CD4-positive, alpha-beta T cell treated with Interleukin-17A for 4 hours (primary cell): ENCODE measurements at regions not wholly inside any gene's neighbourhood (a gene's known extent, or its start where the extent isn't known, plus 50 kb on each side); places are given as distances from the start of the nearest gene placed in this dataset.

Experiments used
- DNase-seq: peaks from one replicate; pipeline ENCODE4 v3.0.0-alpha.2; 2020; ENCODE audit warnings: mixed read lengths

- no peak for DNase-seq
Measured at GRCh38 chr17:77879226-77879895, 79.1 kb upstream of the TNRC6C start.

GRCh38 chr17:77879896-77880280 is 78.6 kb upstream of the TNRC6C start:
- DNase-seq = no peak

GRCh38 chr17:77880711-77881450 is 77.6 kb upstream of the TNRC6C start:
- DNase-seq = peak; percentile 35

DNA sequence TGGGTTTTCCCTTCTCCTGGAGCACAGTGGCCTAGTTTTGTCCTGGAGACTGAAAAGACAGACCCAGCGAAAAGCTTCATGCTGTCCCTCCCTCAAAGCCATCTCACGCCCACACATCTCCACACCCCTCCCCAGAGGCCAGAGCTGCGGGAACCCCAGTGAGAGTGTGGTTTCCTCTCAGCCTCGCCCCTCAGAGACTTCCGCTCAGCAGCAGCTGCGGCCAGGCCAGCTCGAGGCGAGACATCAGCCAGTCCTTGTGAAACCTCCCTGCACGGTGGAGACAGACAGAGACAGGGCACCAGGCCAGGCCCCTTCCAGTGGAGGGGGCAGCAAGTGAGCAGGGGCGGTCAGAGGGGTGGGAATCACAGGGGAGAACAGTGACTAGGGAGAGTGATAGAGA is 77.0 kb upstream of the TNRC6C start:
- DNase-seq = peak; percentile 78

- no peak for DNase-seq
Measured at GRCh38 chr17:77882040-77882439, 76.5 kb upstream of the TNRC6C start.

- DNase-seq = peak; percentile 79
Measured at GRCh38 chr17:77882481-77883212, 75.9 kb upstream of the TNRC6C start.

DNA sequence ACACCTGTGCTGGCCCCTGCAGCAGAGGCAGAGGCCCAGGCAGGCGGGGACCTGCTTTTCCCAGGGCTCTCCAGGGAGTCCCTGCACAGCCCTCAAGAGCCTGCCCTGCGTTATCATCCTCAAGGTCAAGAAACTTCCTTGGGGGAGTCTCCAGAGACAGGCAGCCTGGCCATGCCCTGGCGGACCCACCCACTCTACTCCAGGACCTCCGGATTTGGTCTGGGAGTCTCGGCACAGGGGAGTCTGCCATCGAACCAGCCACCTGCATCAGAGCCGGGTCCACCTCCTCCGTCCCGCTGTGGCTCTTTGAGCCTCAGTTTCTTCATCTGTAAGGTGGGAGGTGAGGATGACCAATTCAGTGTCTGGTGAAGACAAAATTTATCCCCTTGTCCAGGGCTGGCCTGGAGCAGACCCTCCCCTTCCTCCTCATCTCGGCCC is 75.3 kb upstream of the TNRC6C start:
- no peak for DNase-seq

GRCh38 chr17:77884019-77884418 is 74.5 kb upstream of the TNRC6C start:
- DNase-seq = peak; percentile 57

DNA sequence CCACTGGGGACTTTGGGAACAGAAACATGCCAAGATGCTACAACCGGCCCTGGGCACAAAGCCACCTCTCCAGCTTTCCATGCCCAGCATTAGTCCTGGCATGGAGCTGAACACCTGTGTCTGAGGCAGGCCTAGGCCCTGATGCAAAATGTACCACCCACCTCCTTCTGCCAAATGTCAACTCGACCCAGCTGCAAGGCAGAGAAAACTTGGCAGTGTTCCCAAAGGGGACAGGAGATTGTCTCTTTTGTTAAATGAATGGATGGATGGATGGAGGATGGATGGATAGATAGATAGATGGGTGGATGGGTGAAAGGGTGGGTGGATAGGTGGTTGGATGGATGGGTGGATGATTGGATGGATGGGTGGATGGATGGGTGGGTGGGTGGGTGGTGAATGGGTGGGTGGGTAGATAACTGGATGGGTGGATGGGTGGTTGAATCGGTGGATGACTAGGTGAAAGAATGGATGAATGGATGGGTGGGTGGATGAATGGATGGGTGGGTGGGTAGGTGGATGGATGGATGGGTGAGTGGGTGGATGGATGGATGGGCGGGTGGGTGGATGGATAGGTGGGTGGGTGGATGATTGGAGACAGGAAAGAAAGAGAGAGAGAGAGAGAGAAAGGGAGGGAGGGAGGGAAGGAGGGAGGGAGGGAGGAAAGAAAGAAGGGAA is 73.4 kb upstream of the TNRC6C start:
- no peak for DNase-seq

GRCh38 chr17:77885678-77886386 is 72.7 kb upstream of the TNRC6C start:
- DNase-seq = no peak

DNA sequence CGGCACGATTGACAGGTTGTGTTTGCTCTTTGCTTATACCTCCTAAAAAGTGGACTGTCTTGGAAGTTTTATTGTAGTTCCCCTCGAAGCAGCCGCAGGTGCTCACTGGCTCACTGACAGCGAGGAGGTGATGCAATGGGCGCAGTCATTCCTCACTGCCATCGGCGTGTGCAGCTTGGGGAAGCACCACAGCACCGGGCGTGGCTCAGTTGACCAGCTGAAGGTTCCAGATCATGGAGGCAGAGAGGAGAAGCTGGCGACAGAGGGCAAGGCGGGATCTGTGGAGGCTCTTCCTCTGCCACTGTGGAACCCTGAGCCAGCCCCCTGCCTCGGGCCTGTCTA is 72.1 kb upstream of the TNRC6C start:
- DNase-seq = no peak

DNA sequence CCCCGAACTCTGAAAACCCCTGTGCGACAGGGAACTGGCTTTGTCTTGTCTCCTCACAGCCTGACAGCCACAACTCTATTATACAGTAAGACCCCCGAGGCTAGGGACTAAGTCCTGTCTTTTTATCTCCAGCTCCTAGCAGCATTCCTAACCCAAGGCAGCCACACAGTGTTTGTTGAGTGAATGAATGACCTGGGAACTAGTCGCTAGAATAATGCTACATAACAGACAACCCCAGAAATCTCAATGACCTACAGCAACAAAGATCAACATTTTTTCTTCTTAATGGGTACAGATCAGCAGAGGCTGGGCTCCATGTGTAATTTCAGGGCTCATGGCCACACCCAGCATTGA is 71.4 kb upstream of the TNRC6C start:
- no peak for DNase-seq

GRCh38 chr17:77887464-77888241 is 70.8 kb upstream of the TNRC6C start:
- peak; percentile 89 for DNase-seq

DNA sequence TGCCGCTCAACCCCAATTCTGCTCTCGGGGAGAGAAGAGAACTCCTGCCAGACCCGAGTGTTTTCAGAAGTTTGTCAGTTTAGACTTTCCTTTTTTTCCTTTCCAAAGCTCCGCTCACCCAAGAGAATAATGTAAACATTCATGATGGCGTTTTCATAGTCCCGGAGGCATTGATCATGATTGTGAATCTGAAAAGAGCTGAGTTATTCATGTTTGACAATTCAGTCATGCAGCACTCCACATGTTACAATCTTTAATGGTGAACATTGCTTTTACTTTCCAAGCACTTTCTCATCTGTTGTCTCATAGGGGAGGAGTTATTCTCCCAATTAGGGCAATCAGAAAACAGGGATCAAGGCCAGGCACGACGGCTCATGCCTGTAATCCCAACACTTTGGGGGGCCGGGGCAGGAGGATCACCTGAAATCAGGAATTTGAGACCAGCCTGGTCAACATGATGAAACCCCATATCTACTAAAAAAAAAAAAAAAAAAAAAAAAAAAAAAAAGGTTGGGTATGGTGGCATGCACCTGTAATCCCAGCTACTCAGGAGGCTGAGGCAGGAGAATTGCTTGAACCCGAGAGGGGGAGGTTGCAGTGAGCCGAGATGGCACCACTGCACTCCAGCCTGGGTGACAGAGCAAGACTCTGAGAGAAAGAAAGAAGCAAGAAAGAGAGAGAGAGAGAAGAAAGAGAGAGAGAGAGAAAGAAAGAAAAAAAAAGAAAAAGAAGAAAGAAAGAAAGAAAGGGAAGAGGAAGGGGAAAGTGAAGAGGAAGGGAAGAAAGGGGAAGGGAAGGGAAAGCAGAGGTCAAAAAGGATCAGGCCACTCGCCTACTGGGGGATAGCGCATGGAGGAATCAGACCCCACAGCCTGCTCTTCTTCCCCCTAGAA is 70.0 kb upstream of the TNRC6C start:
- DNase-seq = no peak

DNA sequence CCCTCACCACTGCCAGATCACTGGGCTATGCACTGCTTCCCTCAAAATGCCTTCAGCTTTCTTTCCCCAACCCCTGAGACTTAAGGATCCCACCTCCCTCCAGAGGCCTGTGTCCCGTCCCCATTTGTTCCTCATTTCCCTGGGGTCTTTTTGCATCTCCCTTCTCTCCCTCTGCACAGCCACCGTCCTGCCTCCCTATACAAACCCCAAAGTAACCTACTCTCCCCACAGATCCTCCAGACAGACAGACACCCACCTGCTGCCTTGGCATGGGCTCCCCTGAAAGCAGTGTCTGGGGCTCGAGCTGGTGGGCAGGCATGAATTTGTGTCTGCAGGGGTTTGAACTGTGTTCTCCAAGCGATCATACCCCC is 69.4 kb upstream of the TNRC6C start:
- DNase-seq = no peak

GRCh38 chr17:77889866-77890760 is 68.4 kb upstream of the TNRC6C start:
- no peak for DNase-seq

DNA sequence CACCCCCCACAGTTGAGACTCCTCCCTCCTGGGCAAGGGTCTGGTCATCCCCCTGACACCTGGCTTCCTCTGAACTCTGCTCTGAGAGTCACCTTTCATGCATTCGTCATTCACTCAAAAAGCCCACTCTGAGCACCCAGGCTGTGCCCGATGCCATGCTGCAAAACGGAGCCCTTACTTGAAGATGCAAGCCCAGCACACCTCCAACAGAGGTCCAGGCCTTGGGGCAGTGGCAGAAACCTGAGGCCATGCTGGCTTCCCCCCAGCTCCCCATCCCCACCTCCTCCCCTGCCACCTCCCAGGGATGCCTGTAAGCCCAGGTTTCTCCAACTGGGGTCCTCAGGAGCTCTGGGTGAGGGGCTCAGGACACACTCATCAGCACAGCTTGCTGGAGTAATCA is 67.7 kb upstream of the TNRC6C start:
- no peak for DNase-seq

- DNase-seq = no peak
Measured at GRCh38 chr17:77891602-77892001, 66.9 kb upstream of the TNRC6C start.

- no peak for DNase-seq
Measured at GRCh38 chr17:77892031-77892430, 66.5 kb upstream of the TNRC6C start.
